NCI-H510A (cell line): ENCODE measurements at regions not wholly inside any gene's neighbourhood (a gene's known extent, or its start where the extent isn't known, plus 50 kb on each side); places are given as distances from the start of the nearest gene placed in this dataset.
"Not testable (repeated sequence)": the region's sequence is repeated elsewhere in the genome, so short reads cannot be mapped to it uniquely, and the experiment has no call there.

Experiments used
- DNase-seq: peaks from one replicate; lab custom pipeline; 2025; lab: John Stamatoyannopoulos, UW

DNA sequence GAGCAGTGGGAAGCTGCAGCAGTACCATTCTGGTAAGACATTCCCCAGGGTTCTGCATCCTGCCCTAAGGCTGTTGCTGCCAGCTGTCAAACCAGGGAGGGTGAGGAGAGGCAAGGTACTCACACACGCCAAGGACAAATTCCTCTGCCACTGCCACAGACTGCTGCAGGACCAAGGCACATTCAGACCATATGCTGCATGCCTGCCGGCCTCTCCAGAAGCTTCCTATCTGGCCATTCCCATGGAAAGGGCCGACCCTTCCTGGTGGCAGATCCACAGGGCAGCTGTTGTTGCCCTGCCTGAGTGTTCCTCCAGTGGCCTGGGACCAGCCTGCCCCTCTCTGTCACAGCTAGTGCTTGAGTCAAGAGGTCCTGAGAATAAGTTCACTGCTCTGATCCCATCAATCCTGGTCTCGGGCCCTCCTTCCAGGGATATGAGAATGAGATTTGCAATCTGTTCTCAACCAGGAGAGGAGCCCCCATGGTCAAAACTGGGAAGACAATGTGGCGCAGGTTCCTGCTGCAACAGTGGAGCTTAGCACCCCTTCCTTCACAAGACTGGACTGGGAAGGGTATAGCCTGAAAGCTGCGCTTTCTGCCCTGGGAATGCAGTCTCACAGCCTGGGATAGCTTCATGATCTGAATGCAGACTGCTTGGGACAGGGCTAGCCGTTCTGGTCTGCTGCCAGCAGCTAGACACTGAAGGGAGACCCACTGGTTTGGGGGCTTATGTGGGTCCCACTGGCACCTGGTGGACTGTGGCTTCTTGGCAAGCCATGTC is 342.5 kb upstream of the NDST3 start:
- DNase-seq: no peak

DNA sequence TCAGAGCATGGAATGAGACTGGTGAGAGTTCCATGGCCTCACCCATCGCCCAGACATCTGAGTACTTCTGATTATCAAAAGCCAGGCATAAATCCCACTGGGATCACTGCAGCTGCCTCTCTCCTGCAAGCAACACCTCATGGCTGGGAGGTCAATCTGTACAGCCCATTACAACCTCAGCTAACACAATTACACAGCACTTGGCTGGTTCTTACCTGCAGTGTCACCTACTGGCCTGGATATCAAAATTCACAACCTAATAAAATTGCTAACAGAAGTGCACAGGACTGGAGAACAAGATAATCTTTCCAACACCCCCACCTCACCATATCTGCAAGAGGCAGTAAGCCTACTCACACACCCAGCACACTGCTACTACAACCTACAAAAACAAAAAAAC is 341.7 kb upstream of the NDST3 start:
- no peak for DNase-seq

- no peak for DNase-seq
These were observed 334.7 kb upstream of the NDST3 start for GRCh38 chr4:117699595-117699994.

GRCh38 chr4:117700111-117700892 is 334.0 kb upstream of the NDST3 start:
- no peak for DNase-seq

GRCh38 chr4:117702353-117702752 is 331.9 kb upstream of the NDST3 start:
- DNase-seq: no peak

DNA sequence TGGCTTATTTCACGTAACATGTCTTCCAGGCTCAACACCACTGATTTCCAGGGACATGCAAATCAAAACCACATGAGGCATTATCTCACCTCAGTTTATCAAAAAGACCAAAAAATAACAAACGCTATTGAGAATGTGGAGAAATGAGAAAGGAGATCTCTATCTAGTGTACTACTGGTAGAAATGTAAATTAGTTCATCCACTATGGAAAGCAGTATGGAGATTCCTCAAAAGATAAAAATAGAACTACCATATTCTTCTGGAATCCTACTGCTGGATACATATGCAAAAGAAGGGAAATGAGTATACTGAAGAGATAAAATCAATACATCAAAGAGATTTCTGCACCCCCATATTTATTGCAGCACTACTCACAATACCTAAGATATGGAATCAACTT is 329.6 kb upstream of the NDST3 start:
- DNase-seq: no peak

- DNase-seq: no peak
These were observed 293.6 kb upstream of the NDST3 start for GRCh38 chr4:117740736-117741135.

- not testable (repeated sequence) for DNase-seq
These were observed 288.9 kb upstream of the NDST3 start for GRCh38 chr4:117745379-117745778.

GRCh38 chr4:117755438-117755837 is 278.8 kb upstream of the NDST3 start:
- no peak for DNase-seq

GRCh38 chr4:117768610-117769009 is 265.7 kb upstream of the NDST3 start:
- DNase-seq: no peak

DNA sequence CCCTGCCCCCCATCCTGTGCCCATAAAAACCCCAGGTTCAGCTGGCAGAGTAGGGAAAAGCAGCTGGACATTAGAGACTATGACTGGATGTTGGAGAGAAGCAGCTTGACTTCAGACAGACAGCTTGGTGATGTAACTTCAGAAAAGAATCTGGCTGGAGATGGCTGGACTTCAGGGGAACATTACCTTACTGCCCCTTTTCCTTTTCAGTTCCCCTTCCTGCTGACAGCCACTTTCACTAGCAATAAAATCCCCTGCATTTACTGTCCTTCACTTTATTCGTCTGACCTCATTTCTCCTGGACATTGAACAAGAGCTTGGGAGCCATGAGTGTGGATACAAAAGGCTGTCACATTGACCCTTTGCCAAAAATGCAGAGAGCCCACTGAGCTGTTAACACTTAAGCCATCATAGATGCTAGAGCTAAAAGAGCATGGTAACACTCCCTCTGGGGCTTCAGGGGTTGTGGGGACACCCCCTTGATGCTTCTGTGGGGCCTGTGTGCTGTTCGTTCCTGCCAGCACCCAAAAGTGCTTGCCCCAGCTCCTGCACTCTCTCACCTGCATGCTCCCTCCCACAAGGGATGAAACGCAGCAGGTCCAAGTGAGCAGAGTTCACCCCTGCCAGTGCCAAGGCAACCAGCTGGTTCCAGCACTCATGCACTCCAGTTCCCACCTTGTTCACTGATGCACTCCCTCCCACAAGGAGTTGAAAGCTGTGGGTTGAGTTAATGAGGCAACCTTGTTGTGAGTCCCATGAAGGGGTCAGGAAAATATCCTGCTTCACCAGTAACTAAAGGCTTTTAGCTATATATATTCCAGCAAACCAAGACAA is 263.8 kb upstream of the NDST3 start:
- DNase-seq: no peak

DNA sequence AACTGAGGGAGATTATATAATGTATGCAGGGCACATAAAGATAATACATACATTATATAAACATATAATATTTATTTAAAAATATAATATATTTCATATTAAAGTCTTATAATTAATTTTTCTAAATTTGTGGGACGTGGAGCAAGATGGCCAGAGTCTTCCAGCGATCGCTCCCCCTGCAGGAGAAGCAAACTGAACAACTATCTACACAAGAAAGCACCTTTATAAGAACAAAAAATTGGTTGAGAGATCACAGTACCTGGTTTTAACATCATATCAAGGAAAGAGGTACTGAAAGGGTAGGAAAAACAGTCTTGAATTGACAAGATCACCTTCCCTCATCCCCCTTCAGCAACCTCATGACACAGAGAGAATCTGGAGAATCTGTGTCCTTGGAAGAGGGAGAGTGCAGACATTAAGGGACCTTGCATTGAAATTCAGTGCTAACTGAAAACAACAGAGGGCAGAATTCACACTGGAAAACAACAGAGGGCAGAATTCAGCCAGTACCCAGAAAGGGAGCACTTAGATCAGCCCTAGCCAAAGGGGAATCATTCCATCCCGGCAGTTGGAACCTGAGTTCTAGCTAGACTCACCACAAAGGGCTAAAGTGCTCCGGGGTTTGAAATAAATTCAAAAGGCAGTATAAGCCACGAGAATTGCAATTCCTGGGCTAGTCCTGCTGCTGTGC is 262.5 kb upstream of the NDST3 start:
- no peak for DNase-seq

- no peak for DNase-seq
These were observed 261.0 kb upstream of the NDST3 start for GRCh38 chr4:117773064-117773936.

- no peak for DNase-seq
These were observed 256.6 kb upstream of the NDST3 start for GRCh38 chr4:117777721-117778120.

DNA sequence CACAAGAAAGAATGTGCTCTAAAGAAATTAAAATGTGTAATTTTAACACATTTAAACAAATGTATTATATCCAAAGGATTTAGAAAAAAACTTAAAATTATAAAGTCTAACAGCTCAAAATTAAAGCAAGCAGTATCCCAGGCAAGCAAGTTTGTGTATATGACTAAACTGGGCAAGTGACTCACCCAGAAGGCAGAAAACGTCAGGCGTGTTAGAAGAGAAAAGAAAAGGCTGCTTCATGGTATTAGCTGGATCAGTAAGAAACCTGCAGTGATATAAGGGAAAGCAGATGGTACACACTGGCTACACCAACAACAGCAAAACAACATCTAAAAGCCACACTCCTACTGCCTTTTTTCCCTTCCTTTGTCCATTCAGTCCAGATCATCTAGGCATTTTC is 250.6 kb upstream of the NDST3 start:
- DNase-seq: no peak

- no peak for DNase-seq
These were observed 250.0 kb upstream of the NDST3 start for GRCh38 chr4:117784266-117784665.

- no peak for DNase-seq
These were observed 247.7 kb upstream of the NDST3 start for GRCh38 chr4:117786566-117786965.

GRCh38 chr4:117793845-117794480 is 240.3 kb upstream of the NDST3 start:
- DNase-seq: no peak

GRCh38 chr4:117796677-117797076 is 237.6 kb upstream of the NDST3 start:
- no peak for DNase-seq

GRCh38 chr4:117800636-117801035 is 233.7 kb upstream of the NDST3 start:
- DNase-seq: no peak
